Right lobe of liver (tissue), 4 donors: ENCODE measurements at regions not wholly inside any gene's neighbourhood (a gene's known extent, or its start where the extent isn't known, plus 50 kb on each side); places are given as distances from the start of the nearest gene placed in this dataset.

Experiments used
- POLR2A ChIP-seq: fragments of 450-650 bp; IDR thresholded peaks from one replicate; pipeline ENCODE4 v1.6.1; 2017; ENCODE audit warnings: antibody characterized with exemption, mild to moderate bottlenecking
- TF ChIP-seq, protein P1 (sequence below), 4 donors: fragments of 200-600 bp in 3 of 4; fragments of 450-650 bp in 1 of 4; IDR thresholded peaks; one replicate each; pipeline versions ENCODE4 v1.5.1 to v1.8.0; 2016 to 2022; ENCODE audit warnings: antibody characterized with exemption in 4 of 4, mild to moderate bottlenecking in 2 of 4
- donor health status: DM: no; HTN: no; CAD: no.
- donor health status: DM: no; HTN: no; CAD: no.
- donor health status: DM: no; HTN: yes; CAD: no.

DNA sequence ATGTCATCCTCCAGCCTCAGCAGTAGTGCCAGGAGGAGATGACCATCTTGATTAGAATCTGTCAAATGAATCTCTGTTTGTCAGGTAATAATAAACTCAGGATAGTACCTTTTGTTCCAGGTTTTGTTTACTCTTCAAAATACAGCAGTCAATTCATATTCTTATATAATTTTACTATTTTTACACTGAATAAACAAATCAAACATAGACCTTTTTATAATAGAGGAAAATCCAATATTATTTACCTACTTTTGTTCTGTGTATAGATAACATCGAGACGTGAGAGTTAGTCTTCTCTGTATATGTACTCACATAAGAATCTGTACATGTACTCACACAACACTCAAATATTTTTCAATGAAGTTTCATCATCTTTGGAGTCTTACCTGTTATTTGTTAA lies 365.4 kb upstream of the EPHA5 start:
- TF ChIP-seq, protein P1, sequence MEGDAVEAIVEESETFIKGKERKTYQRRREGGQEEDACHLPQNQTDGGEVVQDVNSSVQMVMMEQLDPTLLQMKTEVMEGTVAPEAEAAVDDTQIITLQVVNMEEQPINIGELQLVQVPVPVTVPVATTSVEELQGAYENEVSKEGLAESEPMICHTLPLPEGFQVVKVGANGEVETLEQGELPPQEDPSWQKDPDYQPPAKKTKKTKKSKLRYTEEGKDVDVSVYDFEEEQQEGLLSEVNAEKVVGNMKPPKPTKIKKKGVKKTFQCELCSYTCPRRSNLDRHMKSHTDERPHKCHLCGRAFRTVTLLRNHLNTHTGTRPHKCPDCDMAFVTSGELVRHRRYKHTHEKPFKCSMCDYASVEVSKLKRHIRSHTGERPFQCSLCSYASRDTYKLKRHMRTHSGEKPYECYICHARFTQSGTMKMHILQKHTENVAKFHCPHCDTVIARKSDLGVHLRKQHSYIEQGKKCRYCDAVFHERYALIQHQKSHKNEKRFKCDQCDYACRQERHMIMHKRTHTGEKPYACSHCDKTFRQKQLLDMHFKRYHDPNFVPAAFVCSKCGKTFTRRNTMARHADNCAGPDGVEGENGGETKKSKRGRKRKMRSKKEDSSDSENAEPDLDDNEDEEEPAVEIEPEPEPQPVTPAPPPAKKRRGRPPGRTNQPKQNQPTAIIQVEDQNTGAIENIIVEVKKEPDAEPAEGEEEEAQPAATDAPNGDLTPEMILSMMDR (IDR thresholded peaks at IDR 0.05): no peak
- no peak for TF ChIP-seq POLR2A
